ENCODE measurements at regions not wholly inside any gene's neighbourhood (a gene's known extent, or its start where the extent isn't known, plus 50 kb on each side); places are given as distances from the start of the nearest gene placed in this dataset.

GRCh38 chr21:41564871-41565274 lies 56.9 kb upstream of the TMPRSS2 start:
- DNase-seq: peak; percentile 37

GRCh38 chr21:41562101-41563000 lies 54.4 kb upstream of the TMPRSS2 start:
- DNase-seq: no peak

- DNase-seq: no peak
Measured at GRCh38 chr21:41561701-41562100, 53.7 kb upstream of the TMPRSS2 start.

DNA sequence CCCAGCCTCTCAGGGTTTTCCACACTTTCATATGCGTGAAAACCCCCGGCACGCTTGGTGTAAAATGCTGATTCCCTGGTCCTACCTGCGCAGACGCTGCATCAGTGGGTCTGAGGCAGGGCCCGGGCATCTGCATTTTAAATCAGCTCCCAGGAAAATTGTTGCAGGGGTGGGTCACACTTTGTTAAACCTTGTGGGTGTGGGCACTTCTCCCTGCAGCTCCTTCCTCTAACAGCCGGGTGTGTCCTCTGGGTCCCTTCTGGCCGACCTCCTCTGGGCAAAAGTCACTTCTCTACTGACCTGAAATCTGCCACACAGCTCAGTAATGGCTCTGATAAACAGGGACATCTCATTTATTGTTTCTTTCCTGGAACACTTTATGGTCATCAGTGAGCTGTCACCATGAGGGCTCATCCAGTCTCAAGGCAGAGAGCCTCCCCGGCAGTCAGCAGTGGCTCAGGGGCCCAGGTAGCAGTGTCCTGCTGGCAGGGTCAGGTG lies 52.8 kb upstream of the TMPRSS2 start:
- DNase-seq: no peak

DNA sequence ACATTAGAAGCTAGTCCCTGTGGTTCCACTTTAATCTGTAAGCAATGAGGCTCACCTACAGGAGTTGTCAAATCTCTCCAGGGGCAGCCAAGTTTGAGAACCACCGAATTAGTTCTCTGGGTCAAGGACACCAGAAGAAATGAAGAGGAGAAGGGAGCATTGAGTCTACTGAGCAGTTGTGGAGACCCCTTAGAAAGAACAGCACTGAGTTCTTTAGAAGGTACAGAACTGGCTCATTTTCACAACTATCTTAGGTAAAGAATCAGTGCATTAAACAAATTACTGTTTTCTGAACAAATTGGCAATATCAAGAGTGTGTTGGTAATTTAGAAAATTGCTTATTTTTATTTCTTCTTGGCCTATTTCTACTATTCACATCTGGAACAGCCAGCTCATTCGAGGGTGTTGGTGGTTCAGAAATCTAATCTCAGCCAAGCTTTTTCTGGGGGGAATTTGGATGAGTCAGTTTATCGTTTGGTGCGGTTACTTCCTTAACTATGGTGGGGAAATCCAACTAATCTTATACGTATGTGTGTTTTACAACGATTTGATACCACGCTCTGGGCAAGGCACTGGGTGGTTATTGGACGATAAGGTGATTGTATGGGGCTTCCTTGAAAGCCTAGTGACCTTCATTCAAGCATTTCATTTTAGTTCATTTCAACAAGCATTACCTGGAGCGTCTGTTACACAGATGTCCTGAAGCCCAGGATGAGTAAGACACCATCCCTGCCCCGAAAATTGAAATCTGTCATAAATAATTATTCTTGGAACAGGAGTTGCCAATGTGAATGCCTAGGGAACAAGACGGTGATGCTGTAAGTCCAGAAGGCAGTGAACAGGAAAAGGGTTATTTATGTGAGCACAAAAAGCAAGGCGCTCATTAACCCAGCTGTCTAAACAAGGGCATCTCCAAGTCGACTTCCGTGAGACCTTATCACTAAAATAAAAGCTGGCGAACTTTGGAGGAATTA lies 52.0 kb upstream of the TMPRSS2 start:
- no peak for DNase-seq

DNA sequence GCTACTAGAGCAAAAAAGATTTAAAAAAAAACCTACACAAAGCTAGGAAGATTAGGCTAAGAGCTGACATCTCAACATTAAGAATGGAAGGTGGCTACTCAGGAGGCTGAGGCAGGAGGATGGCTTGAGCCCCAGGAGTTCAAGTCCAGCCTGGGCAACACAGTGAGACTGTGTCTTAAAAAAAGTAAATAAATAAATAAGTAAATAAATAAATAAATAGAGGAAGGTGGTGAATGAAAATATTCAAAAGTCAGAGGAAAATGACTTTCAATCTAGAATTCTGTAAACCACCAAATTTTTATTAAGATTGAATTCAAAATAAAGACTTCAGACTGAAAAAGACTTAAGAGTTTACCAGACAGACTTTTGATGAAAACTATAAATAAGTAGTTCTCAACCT lies 50.9 kb upstream of the TMPRSS2 start:
- no peak for DNase-seq

DNA sequence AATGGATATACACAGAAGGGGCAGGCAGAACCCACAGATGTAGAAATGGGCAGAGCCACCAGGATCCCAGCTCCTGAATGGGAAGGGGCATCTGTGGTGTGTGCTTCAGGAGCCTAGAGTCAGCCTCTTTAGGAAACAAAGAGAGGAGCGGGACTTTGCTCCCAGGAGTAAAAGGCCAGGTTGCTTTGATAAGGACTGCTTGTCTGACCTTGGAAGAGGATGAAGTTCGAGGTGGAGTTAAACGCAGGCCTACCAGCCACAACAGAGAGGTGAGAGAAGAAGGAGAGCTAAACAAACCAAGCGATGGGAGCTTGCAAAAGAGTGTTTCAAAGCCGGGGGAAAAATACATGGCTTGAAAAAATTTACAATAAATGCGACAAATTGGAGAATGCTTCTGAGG lies 49.9 kb upstream of the TMPRSS2 start:
- no peak for DNase-seq

Data from skin of body (tissue), 1 donor.